Body of pancreas (tissue), 4 donors: ENCODE measurements at regions not wholly inside any gene's neighbourhood (a gene's known extent, or its start where the extent isn't known, plus 50 kb on each side); places are given as distances from the start of the nearest gene placed in this dataset.

Experiments
- POLR2A ChIP-seq, 3 donors: fragments of 450-650 bp; IDR thresholded peaks; one replicate each; pipeline ENCODE4 v1.6.1; 2016; ENCODE audit warnings: antibody characterized with exemption in 3 of 3, mild to moderate bottlenecking in 2 of 3
- TF ChIP-seq, protein P1 (sequence below), 7 experiments: fragments of 450-650 bp in 4 of 7; fragments of 200-600 bp in 3 of 7; sonication (generic) in 3 of 7; IDR thresholded peaks; one replicate each; pipeline ENCODE4 v1.5.1; 2016 to 2019; ENCODE audit warnings: antibody characterized with exemption in 7 of 7

- no peak for TF ChIP-seq POLR2A (IDR thresholded peaks at IDR 0.05)
- TF ChIP-seq, protein P1, sequence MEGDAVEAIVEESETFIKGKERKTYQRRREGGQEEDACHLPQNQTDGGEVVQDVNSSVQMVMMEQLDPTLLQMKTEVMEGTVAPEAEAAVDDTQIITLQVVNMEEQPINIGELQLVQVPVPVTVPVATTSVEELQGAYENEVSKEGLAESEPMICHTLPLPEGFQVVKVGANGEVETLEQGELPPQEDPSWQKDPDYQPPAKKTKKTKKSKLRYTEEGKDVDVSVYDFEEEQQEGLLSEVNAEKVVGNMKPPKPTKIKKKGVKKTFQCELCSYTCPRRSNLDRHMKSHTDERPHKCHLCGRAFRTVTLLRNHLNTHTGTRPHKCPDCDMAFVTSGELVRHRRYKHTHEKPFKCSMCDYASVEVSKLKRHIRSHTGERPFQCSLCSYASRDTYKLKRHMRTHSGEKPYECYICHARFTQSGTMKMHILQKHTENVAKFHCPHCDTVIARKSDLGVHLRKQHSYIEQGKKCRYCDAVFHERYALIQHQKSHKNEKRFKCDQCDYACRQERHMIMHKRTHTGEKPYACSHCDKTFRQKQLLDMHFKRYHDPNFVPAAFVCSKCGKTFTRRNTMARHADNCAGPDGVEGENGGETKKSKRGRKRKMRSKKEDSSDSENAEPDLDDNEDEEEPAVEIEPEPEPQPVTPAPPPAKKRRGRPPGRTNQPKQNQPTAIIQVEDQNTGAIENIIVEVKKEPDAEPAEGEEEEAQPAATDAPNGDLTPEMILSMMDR (IDR thresholded peaks at IDR 0.05): no peak
These were observed 178.9 kb upstream of the VEGFC start for GRCh38 chr4:176971576-176972115.
